Stimulated activated naive CD4-positive, alpha-beta T cell (primary cell): ENCODE measurements at regions not wholly inside any gene's neighbourhood (a gene's known extent, or its start where the extent isn't known, plus 50 kb on each side); places are given as distances from the start of the nearest gene placed in this dataset.

ENCODE experiments used
- DNase-seq, 6 experiments: peaks; one replicate each; lab custom pipeline; 2025; lab: John Stamatoyannopoulos, UW

DNA sequence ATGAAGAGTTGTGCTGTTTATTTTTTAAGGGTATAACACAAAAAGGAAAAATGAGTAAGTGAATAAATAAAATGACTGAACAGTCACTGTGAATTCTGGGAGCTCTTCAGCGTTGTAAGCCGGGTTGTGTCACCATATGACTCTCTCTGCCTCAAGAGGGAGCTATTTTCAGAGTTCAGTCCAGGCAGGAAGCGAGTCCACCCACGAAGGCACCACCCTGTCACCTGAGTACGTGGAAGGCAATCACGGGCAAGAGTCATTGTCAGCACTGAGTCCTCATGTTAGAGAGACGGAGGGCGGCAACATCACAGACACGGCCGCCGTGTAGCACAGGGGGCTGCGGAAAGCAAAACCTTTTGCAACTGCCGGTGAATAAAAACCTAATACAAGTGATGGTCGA, 227.6 kb downstream of the UTP18 start:
- DNase-seq = peak in 3 of 6 experiments; percentile 2 to 42 (median 20)

DNA sequence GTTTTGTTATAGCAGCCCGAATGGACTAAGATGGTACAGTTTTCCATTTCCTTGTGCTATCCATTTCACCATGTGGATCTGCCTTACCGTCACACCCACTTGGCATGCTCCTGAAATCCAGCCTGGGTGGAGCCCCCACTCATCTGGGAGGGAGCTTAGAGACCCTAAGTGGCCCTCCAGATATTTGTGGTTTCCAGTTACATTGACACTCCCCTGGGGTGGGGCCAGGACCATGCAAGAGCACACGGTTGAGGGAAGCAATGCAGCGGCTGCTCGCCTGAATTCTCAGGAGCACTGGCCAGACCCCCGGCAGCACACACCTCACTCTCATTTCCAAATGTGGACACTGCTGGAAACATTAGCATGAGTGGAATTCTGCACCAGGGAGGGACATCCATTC, 231.1 kb downstream of the UTP18 start:
- DNase-seq = no peak

DNA sequence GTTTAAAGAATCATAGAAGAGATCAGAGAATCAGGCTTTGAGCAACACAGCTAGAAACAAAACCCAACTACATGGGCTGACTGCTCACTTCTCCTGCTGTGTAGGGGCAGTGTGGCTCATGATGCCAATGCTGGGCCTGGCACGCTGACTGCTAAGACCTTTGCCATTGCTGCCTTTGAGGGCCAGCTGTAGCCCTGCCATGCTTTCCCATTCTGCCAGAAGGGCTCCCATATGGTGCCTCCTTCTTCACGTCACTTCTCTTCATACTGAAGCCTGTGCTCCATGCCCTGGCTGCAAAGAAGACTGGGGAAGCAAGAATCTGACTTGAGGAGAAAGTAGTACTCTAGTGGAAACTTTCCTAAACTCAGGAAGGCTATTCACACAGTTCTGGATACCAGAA, 232.9 kb downstream of the UTP18 start:
- no peak for DNase-seq

DNA sequence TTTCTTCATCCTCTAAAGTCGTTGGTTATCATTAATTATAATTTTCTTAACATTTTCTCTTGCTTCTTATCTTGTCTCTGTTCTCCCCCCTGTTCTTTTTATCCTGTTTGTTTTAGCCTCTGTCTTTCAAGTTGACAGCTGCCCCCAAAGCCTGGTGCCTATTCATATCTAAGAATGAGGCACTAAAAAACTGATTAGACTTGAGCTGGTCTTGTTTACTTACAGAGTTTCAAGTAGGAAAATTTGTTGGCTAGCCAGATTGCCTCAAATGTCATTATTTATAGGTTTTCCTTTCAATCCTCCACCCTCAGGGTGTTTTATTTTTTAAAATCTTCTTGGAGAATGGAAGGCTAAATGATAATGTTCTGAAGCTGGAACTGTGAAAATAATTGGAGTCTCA, 236.0 kb downstream of the UTP18 start:
- DNase-seq = no peak

DNA sequence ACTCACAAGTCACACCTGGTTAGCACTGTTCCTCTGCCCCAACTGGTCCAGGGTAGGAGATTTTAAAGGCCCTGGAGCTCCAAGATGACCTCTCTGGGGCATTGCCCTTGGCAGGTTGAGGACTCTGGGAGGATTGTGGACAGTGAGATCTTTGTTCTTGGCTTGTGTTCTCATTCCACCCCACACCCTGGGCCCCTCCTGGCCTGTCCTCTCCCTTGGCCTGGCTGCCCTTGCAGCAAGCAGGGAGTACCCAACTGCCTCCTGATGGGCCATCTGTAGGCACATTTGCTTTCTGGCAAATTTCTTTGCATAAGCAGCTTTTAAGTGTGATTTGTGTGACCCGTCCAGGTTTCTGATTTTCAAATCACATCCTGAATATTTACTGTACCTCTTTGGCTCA, 239.6 kb downstream of the UTP18 start:
- no peak for DNase-seq

DNA sequence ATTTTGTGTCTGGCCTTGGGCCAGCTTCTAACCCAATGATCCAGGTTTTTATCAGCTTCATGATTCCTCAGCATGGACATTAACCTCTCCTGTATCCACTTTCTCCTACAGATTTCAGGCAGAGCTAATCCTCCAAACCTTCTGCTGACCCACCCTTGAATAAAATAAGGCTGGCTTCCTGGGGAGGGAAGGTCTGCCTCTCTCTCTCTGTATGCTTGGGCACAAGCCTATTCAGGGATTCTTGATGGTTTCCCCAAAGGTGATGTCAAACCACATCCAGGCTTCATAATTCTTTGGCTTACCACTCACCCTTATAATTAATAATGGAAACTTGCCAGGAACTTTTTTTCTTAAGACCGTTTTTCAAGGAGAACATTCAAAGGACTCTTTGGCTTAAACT, 240.1 kb downstream of the UTP18 start:
- DNase-seq = no peak

DNA sequence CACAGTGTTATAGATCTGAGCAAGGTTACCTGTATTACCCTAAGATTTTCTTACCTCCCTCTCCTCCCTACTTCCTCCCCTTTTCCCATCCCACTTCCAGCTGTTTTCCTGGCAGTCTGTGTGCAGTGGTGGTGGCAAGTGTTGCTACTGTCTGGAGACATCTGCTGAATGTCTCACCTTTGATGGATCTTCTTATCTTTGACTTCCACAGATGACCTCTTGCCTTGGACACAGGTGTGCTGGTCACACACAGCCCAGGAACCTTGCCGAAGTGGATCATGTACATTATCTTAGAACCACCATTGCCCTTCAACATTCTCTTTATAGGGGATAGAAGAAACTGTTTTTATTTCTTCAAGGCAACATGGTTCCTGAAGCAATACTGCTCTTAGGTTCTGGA, 245.1 kb downstream of the UTP18 start:
- no peak for DNase-seq

DNA sequence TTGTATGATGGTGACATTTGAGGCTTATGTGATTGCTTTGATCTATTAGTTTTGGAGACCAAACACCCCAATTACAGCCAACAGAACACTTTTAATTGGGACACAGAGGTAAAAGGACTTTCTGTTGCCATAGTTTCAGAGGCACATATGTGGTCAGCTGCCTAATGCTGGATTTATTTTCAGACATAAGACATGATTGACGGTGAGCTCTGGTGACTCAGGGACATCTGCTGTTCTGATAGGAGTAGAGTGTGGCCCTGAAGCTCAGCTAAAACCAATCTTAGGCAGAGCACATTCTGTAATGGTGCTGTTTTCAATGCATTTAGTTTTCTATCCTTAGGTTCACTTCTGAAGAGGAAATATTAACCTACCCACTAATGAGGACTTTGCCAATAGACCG, 247.1 kb downstream of the UTP18 start:
- no peak for DNase-seq

DNA sequence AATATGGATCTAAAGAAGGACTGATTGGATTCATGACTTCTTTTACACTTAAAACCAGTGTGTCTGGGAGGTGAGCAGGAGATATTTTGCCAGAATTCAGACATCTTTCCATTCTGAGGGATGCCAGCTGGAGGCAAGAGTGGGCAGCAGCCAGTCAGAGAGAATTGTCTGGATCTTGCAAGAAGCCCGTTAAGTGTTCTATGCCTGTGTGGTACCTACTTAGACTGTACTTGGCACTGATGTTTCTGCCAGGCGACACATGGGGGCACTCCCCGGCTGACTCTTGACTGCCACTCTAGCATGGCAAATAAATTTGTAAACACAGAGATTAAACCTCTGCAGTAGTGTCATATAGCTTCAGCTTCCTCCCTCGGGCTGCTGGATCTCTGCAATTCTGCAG, 247.7 kb downstream of the UTP18 start:
- DNase-seq = no peak

DNA sequence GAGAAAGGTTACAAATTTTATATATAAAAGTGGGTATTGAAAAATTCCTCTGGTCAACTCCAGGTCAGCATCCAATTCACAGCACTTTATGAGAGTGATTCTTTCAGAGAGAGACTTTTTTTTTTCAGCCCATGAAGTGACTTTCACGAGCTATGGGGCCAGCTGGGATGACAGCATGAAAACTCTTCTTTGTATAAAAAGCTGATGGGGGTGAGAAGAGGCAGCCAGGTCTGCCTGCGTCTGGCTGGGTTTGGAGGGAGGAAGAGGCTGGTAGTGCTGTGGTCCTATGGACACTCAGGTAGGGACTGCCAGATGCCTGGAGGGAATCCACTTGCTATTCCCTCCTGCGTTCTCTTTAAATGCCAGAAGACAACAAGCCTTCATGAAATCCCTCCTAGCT, 250.6 kb downstream of the UTP18 start:
- DNase-seq = no peak

DNA sequence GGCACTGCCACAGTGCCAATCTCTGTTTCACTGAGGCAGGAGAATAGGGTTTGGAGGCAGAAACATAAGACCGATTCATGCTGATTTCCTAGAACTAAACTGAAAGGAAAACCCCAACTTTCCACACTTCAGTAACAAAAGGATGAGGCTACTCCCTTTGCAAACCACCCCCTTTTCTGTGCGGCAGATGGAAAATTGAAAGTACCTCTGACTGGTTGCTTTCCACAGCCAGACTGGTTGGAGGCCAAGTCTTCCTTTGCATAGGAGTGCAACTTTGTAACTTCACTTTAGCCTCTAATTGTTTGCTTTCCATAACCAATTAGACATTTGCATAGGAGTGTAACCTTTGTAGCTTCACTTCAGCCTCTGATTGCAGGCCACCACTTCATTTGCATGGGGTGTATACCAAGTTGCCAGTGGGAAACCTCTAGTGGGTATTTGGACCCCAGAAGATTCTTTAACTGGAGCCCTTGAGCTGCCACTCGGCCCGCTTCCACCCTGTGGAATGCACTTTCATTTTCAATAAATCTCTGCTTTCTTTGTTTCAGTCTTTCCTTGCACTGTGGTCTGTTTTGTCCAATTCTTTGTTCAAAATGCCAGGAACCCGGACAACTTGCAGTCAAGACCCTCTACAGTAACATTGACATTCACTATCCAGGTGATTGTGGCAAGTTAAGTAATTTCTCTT, 252.0 kb downstream of the UTP18 start:
- DNase-seq = no peak

DNA sequence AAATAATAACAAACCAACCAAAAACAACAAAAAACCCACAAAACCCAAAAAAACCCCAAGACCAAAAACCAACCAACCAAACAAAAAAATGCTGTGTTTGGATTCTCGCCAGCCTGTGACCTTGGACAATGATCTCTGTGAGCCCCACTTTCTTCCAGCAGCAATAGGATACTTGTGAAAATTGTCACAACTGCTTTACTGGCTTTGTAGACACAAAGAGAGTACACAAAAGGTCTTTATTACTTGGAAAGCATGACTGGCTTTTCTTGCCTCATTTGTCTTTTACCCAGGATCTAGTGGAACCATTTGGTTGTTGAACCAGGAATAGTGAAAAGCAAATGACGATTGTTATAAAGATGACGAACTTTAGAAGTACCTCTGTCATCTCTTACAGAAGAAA, 256.6 kb downstream of the UTP18 start:
- DNase-seq = no peak

DNA sequence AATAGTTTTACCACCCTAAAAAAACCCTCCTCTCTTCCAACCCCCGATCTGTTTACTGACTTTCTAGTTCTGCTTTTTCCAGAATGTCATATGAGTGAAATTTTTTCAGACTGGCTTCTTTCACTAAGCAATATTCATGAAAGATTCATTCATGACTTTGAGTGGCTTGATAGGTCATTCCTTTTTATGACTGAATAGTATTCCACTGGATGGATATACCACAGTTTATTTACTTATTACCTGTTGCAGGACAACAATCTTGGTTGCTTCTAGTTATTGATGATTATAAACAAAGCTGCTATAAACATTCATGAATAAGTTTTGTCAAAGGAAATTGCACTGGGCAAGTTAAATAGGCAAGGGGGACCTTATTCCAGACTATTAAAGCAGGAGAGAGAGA, 264.2 kb downstream of the UTP18 start:
- no peak for DNase-seq

DNA sequence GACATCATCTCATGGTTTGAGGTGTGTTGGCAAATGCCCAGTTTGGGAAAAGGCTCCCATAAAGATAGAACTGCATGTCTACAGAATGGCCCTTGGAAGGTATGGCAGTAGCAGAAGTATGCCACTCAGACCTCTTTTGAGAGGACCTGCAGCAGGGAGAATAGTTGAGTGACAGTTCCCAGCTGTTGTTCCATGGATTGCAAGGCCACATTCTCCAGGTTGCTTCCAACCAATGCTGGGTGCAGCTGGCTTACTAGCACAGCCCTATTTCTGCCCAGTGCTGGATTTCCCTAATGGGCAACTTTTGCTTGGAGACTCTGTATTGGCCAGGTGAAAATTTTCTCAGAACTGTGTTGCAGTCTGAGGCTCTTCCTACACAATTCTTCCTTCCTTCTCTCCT, 266.2 kb downstream of the UTP18 start:
- no peak for DNase-seq

DNA sequence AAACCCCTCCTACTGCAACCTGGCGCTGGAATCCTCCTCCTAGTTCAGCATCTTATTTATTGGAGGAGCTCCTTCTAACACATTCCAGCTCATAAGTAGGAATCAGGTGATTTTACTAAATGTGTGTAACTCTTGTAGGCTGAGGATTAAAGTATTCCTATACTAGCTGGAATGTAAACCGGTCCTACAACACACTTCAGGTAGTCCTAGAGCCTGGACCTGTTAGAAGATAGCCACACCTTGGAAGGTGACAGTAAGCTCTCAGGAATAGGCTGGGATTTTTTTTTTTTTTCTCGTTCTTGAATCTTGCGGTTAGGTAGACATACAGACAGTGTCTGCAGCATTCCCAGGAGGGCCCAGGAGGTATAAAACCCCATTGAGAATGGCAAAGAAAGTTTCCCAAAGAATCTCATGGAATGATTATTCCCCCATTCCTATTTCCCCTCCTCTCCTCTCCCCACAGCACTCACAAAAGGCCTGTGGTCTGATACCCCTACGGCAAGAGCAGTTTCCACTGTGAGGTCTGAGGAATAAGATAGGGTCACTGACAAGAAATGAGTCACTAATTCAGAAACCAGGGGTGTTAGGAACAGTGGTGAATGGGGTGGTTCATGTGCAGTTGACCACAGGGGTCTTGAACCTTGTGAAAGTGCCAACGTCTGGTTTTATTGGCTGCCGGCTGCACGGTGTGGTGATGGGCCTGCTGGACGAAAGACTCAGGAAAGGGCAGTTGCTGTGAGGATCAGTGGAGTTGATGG, 267.1 kb downstream of the UTP18 start:
- no peak for DNase-seq

DNA sequence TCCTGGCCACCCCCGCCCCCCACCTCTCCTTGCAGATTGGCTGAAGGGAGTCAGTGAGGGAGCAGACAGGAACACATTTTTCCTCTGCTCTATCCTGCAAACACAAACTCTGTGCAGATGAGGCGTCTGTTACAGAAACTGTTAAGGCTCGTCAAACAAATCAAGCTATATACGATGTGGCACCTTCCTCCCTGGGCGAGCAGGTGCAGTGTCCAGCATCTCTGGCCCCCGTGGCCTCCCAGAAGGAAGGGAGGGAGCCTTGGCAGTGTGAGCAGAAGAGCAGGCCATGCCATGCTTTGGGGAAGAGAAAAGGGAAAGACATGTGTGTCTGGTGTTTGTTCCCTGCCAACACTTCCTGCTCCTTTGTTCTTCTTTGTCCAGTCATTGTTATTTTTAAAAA, 267.8 kb downstream of the UTP18 start:
- no peak for DNase-seq

DNA sequence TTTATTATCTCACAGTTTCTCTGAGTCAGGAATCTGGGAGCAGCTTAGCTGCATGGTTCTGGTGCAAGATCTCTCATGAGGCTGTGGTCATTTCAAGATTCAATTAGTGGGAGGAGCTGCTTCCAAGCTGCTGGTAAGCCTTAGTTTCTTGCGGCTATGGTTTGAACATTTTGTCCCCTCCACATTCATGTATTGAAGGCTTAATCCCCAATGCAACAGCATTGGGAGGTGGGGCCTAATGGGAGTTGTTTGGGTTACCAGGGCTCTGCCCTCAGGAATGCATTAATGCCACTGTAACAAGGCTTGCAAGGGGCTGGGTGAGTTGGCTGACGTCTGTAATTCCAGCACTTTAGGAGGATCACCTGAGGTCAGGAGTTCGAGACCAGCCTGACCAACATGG, 272.9 kb downstream of the UTP18 start:
- DNase-seq = no peak

DNA sequence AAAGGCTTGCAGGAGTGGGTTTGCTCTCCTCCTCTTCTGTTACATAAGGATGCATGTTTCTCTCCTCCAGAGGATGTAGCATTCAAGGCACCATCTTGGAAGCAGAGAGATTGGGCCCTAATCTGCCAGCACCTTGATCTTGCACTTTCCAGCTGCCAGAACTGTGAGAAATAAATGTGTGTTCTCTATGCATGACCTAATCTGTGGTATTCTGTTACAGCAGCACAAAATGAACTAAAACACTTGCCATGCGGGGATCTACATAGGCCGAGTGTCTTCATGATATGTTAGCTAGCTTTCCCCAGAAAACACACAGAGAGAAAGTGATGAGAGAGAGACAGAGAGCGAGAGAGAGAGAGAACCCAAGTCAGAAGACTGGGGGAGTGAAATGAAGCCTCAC, 273.5 kb downstream of the UTP18 start:
- no peak for DNase-seq

DNA sequence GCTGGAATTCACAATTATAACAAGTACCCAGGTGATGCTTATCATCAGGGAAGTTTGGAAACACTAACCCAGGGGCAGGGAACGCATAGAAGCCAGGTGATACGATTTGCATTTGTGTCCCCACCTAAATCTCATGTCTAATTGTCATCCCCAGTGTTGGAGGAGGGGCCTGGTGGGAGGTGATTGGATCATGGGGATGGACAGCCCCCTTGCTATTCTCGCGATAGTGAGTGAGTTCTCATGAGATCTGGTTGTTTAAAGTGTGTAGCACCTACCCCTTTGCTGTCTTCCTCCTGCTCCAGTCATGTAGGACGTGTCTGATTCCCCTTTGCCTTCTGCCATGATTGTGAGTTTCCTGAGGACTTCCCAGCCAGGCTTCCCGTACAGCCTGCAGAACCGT, 276.3 kb downstream of the UTP18 start:
- no peak for DNase-seq

DNA sequence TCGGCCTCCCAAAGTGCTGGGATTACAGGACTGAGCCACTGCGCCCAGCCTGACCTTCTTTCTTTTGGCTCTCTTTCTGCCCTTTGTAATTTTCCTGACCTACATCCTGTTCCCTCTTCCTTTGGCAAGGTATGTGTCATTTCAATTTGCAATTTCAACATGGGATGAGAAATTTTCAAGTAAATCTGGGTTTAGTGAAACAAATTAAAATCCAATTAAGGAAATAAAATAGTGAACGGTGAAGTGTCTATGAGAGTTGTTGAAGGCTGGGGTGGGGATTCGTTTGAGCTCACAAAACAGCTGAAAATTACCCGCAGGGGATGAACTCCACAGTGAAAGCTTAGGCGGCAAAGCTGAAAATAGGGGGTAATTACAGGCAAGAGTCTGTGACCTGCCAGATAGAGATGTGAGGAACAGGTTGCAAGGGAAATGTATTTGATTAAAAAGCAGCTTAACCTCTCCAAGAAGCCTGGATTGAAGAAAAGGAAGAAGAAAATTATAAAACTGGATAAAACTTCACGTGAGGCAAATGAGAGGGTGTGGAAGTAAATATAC, 277.7 kb downstream of the UTP18 start:
- no peak for DNase-seq

DNA sequence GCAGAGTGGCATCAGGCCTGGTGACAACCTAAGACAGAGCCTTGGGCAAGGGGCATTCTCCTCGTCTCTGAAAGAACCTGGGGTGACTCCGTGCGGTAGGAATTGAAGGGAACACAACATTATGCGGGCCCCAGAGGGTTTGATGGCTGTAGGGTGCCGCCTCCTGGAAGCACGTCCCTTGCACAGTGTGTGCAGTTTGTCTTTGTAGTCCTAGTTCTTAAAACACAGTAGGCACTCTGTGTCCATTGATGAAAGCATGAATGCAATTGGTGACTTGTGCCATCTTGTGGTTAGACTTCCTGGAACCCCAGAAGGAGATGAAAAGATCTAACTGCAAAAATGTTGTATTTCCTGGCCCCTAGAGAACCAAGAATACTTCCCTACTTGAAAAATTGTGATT, 279.8 kb downstream of the UTP18 start:
- peak in 3 of 6 experiments; percentile 0 to 21 (median 11) for DNase-seq

DNA sequence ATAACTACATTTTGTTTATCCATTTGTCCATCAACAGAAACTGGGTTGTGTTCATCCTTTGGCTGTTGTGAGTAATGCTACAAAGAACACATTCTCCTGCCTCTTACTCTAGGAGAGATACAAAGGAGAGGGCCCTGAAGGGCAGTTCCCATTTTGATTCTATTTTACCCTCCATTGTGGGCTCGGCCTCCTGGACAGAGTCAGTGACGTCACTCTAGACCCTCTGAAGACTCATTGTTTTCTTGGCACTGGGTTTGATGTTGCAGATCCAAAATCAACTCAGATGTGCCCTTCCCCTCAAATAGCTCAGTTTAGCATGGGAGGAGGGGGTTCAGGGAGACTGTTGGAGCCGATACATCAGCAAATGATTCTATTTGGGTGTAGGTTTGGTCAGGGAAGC, 280.9 kb downstream of the UTP18 start:
- no peak for DNase-seq

DNA sequence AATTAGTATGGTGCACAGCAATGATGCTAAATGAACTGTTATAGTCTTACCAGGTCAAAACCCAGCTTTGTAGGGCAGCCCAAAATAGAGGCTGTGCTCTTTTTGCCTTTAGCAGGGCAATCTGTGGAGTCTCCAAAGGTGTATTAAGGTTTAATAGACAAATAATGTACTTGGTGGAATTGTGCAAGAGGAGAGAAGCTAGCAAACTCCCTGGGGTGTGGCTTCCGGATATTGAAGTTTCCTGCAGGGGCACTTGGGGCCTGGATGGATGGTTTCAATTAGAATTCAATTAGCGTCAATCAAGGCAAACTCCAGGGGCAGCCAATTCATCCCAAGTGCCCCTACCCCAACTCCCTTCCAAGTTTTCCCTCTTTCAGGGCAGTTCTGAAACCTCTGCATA, 285.8 kb downstream of the UTP18 start:
- DNase-seq = no peak

DNA sequence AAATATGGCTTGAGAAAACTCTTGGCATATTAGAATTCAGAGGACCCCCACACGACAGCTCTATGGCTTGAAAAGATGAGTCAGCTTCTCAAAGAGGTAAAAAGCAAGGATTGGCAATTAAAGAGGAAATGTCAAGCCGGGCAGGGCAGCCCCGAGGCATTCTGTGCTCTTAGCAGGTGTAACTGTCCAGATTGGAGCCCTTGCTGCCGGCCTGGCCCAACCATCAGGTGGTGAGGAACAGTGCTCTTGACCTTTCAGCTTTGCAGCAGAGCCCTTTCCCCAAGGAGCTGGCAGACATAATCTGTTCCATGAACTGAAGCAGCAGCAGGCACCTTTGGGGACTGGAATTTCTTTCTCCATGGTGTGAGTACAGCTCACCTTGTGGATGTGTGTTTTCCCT, 287.8 kb downstream of the UTP18 start:
- no peak for DNase-seq
